H1 (cell line): ENCODE measurements at regions not wholly inside any gene's neighbourhood (a gene's known extent, or its start where the extent isn't known, plus 50 kb on each side); places are given as distances from the start of the nearest gene placed in this dataset.

Experiments used
- CTCF ChIA-PET: fragments of 300-600 bp; sonication (Branson Sonifier 250); formaldehyde crosslinking; loops from one replicate; lab custom pipeline; 2021; ENCODE audit not compliant: partially characterized antibody; lab: Charles Lee
- POLR2A ChIA-PET: fragments of 300-600 bp; sonication (Branson Sonifier 250); formaldehyde crosslinking; loops from one replicate; lab custom pipeline; 2021; ENCODE audit warnings: inconsistent platforms; ENCODE audit not compliant: partially characterized antibody; lab: Charles Lee
- DNase-seq, 2 experiments: peaks; one replicate each; pipeline versions ENCODE4 v3.0.0 to v3.0.0-alpha.2; 2010 to 2022; ENCODE audit warnings: low spot score in 2 of 2, low read depth in 1 of 2, mixed read lengths in 1 of 2
- FAIRE-seq: peaks from 2 replicates; lab custom pipeline; 2011; peaks lifted over from hg19 to GRCh38; lab: Jason Lieb, UNC
- H2AFZ ChIP-seq: 2 replicates; pipeline ENCODE4 v1.8.1; 2012; ENCODE audit warnings: low read length, inconsistent platforms
- H2AK5ac ChIP-seq: 2 replicates; pipeline ENCODE4 v1.6.1; 2013; ENCODE audit warnings: low read depth, low read length
- H2BK120ac ChIP-seq: replicated peaks from 2 replicates; pipeline ENCODE3; 2013; ENCODE audit warnings: low read depth, low read length, inconsistent platforms
- H2BK12ac ChIP-seq: 2 replicates; pipeline ENCODE4 v1.6.1; 2013; ENCODE audit warnings: low read depth, low read length
- H2BK15ac ChIP-seq: 2 replicates; pipeline ENCODE4 v1.6.1; 2013; ENCODE audit warnings: low read length
- H2BK20ac ChIP-seq: 2 replicates; pipeline ENCODE4 v1.6.1; 2013; ENCODE audit warnings: low read length
- H2BK5ac ChIP-seq: 2 replicates; pipeline ENCODE4 v1.6.1; 2013; ENCODE audit warnings: low read depth, low read length
- H3K14ac ChIP-seq: 2 replicates; pipeline ENCODE4 v1.6.1; 2013; ENCODE audit warnings: inconsistent platforms; ENCODE audit not compliant: insufficient read length
- H3K18ac ChIP-seq: 2 replicates; pipeline ENCODE4 v1.6.1; 2013; ENCODE audit warnings: low read length; ENCODE audit errors: extremely low read depth
- H3K23ac ChIP-seq: 2 replicates; pipeline ENCODE4 v1.6.1; 2013; ENCODE audit warnings: inconsistent platforms; ENCODE audit not compliant: insufficient read length
- H3K23me2 ChIP-seq: 2 replicates; pipeline ENCODE4 v1.6.1; 2013; ENCODE audit warnings: low read depth, low read length
- H3K27ac ChIP-seq: 2 replicates; pipeline ENCODE4 v1.6.1; 2011; ENCODE audit warnings: low read depth, low read length, inconsistent platforms
- H3K27me3 ChIP-seq, 4 experiments: replicated peaks in 1 of 4; 1 replicate in 1 of 4; 2 replicates in 3 of 4; pipeline versions ENCODE4 v1.6.1 to v1.8.1; 2011 to 2013; ENCODE audit warnings: low read length in 3 of 4, mild to moderate bottlenecking in 3 of 4, inconsistent platforms in 2 of 4, mixed read lengths in 2 of 4, moderate library complexity in 1 of 4; ENCODE audit not compliant: control insufficient read depth in 3 of 4, insufficient read depth in 3 of 4; ENCODE audit errors: extremely low read depth in 1 of 4
- H3K36me3 ChIP-seq, 4 experiments: 2 replicates each; pipeline versions ENCODE4 v1.6.1 to v1.8.1; 2011 to 2013; ENCODE audit warnings: mild to moderate bottlenecking in 4 of 4, low read length in 3 of 4, moderate library complexity in 2 of 4, control low read depth in 1 of 4, inconsistent platforms in 1 of 4; ENCODE audit not compliant: insufficient read depth in 4 of 4, control insufficient read depth in 2 of 4
- H3K4ac ChIP-seq: replicated peaks from 2 replicates; pipeline ENCODE3; 2013; ENCODE audit warnings: low read length, low read depth, mixed read lengths, inconsistent platforms; ENCODE audit not compliant: insufficient read length
- H3K4me1 ChIP-seq, 4 experiments: replicated peaks in 1 of 4; 1 replicate in 1 of 4; 2 replicates in 3 of 4; pipeline versions ENCODE4 v1.6.1 to v1.8.1; 2011 to 2013; ENCODE audit warnings: low read length in 3 of 4, inconsistent platforms in 2 of 4, mixed read lengths in 1 of 4; ENCODE audit not compliant: insufficient read depth in 4 of 4, control insufficient read depth in 3 of 4
- H3K4me2 ChIP-seq, 2 experiments: 2 replicates each; pipeline versions ENCODE4 v1.6.1 to v1.8.1; 2011 to 2013; ENCODE audit warnings: low read depth in 2 of 2, low read length in 2 of 2, control low read depth in 1 of 2, inconsistent platforms in 1 of 2, mild to moderate bottlenecking in 1 of 2; ENCODE audit not compliant: insufficient read depth in 1 of 2
- H3K4me3 ChIP-seq, 4 experiments: fragments of 200-600, 300-600 bp in 1 of 4; sonication (generic), shearing (Covaris generic), sonication (Bioruptor Twin) in 1 of 4; 2 replicates each; pipeline versions ENCODE4 v1.5.1 to v1.8.1; 2011 to 2016; ENCODE audit warnings: low read length in 4 of 4, low read depth in 3 of 4, control low read depth in 2 of 4, inconsistent platforms in 2 of 4, mild to moderate bottlenecking in 2 of 4, mixed read lengths in 1 of 4, moderate library complexity in 1 of 4; ENCODE audit not compliant: insufficient read depth in 2 of 4; ENCODE audit errors: extremely low read depth in 1 of 4
- H3K56ac ChIP-seq: replicated peaks from 2 replicates; pipeline ENCODE3; 2013; ENCODE audit warnings: low read depth, mild to moderate bottlenecking, mixed read lengths, low read length, inconsistent platforms; ENCODE audit not compliant: insufficient read length
- H3K79me1 ChIP-seq: 2 replicates; pipeline ENCODE4 v1.6.1; 2013; ENCODE audit warnings: low read depth, low read length, control low read depth
- H3K79me2 ChIP-seq, 2 experiments: 2 replicates each; pipeline versions ENCODE4 v1.6.1 to v1.8.1; 2012 to 2013; ENCODE audit warnings: low read length in 2 of 2, mild to moderate bottlenecking in 2 of 2, inconsistent platforms in 1 of 2; ENCODE audit not compliant: insufficient read depth in 2 of 2, control insufficient read depth in 1 of 2
- H3K9ac ChIP-seq, 4 experiments: replicated peaks in 1 of 4; 1 replicate in 1 of 4; 2 replicates in 3 of 4; pipeline versions ENCODE4 v1.6.1 to v1.8.1; 2011 to 2013; ENCODE audit warnings: low read depth in 3 of 4, low read length in 3 of 4, control low read depth in 2 of 4, mild to moderate bottlenecking in 2 of 4, moderate library complexity in 2 of 4, inconsistent platforms in 1 of 4; ENCODE audit errors: extremely low read depth in 1 of 4
- H3K9me3 ChIP-seq, 2 experiments: 2 replicates each; pipeline versions ENCODE4 v1.6.1 to v1.8.1; 2012 to 2013; ENCODE audit warnings: mild to moderate bottlenecking in 2 of 2, moderate library complexity in 2 of 2, control low read depth in 1 of 2, inconsistent platforms in 1 of 2, low read depth in 1 of 2, low read length in 1 of 2, mixed read lengths in 1 of 2; ENCODE audit not compliant: insufficient read depth in 2 of 2
- H4K20me1 ChIP-seq, 2 experiments: replicated peaks in 1 of 2; 2 replicates each; pipeline versions ENCODE3 to v1.8.1; 2011 to 2013; ENCODE audit warnings: inconsistent platforms in 2 of 2, low read length in 2 of 2, mild to moderate bottlenecking in 1 of 2; ENCODE audit not compliant: insufficient read depth in 2 of 2, control insufficient read depth in 1 of 2
- H4K5ac ChIP-seq: 2 replicates; pipeline ENCODE4 v1.6.1; 2013; ENCODE audit warnings: low read length, low read depth, mixed read lengths, inconsistent platforms; ENCODE audit not compliant: insufficient read length
- H4K8ac ChIP-seq: 2 replicates; pipeline ENCODE4 v1.8.0; 2013; ENCODE audit warnings: mild to moderate bottlenecking, moderate library complexity, low read length, inconsistent platforms; ENCODE audit not compliant: insufficient read depth; ENCODE audit errors: extremely low read depth
- H4K91ac ChIP-seq: replicated peaks from 2 replicates; pipeline ENCODE3; 2013; ENCODE audit warnings: low read length, mixed read lengths, inconsistent platforms; ENCODE audit not compliant: insufficient read length
- CHD1 ChIP-seq: IDR thresholded peaks from 2 replicates; pipeline ENCODE4 v1.6.1; 2012; ENCODE audit warnings: low read depth, low read length, improper control_type of control experiment
- CHD2 ChIP-seq: IDR thresholded peaks from 2 replicates; pipeline ENCODE4 v1.6.1; 2012; ENCODE audit warnings: low read length, improper control_type of control experiment
- E2F6 ChIP-seq: IDR thresholded peaks from 2 replicates; pipeline ENCODE4 v1.6.1; 2012; ENCODE audit warnings: inconsistent platforms
- EZH2 ChIP-seq: fragments of 200-600 bp; sonication (generic); IDR thresholded peaks from 2 replicates; pipeline ENCODE4 v1.7.1; 2012; ENCODE audit warnings: low read depth, mild to moderate bottlenecking, moderate library complexity, low read length, inconsistent platforms; ENCODE audit not compliant: severe bottlenecking
- GTF2F1 ChIP-seq: IDR thresholded peaks from 2 replicates; pipeline ENCODE4 v1.6.1; 2012; ENCODE audit warnings: low read depth, low read length, improper control_type of control experiment, borderline replicate concordance
- HDAC6 ChIP-seq: IDR thresholded peaks from one replicate; pipeline ENCODE4 v1.7.1; 2012; ENCODE audit warnings: low read depth, mild to moderate bottlenecking, inconsistent platforms, low read length, moderate library complexity
- JUN ChIP-seq: IDR thresholded peaks from 2 replicates; pipeline ENCODE4 v1.6.1; 2011; ENCODE audit warnings: low read depth, mild to moderate bottlenecking, improper control_type of control experiment, low read length
- KDM5A ChIP-seq: fragments of 200-600 bp; IDR thresholded peaks from 2 replicates; pipeline ENCODE4 v1.7.1; 2012; ENCODE audit warnings: mild to moderate bottlenecking, low read length, inconsistent platforms, mixed read lengths
- POLR2A ChIP-seq, 2 experiments: IDR thresholded peaks; 1 replicate in 1 of 2; 2 replicates in 1 of 2; pipeline ENCODE4 v1.6.1; 2011; ENCODE audit warnings: low read depth in 2 of 2, low read length in 2 of 2, mild to moderate bottlenecking in 2 of 2; ENCODE audit errors: control extremely low read depth in 1 of 2
- SAP30 ChIP-seq: fragments of 300-600 bp; sonication (generic); IDR thresholded peaks from 2 replicates; pipeline ENCODE4 v1.7.1; 2012; ENCODE audit warnings: low read length, moderate library complexity, mild to moderate bottlenecking, inconsistent platforms; ENCODE audit not compliant: insufficient read depth, insufficient replicate concordance
- SP4 ChIP-seq: IDR thresholded peaks from 2 replicates; pipeline ENCODE4 v1.6.1; 2012; ENCODE audit warnings: low read length, inconsistent platforms
- TBP ChIP-seq: IDR thresholded peaks from 2 replicates; pipeline ENCODE4 v1.6.1; 2011; ENCODE audit warnings: low read depth, low read length, improper control_type of control experiment
- WGBS, 2 experiments: shearing (Covaris generic) in 1 of 2; methylation state at CpG; one replicate each; pipeline versions ENCODE4 v1.1.6 to v1.1.7; 2013 to 2015; ENCODE audit warnings: low lambda C conversion rate in 2 of 2, mixed read lengths in 2 of 2, inconsistent platforms in 1 of 2, low coverage in 1 of 2, missing lambda C conversion rate in 1 of 2; ENCODE audit not compliant: insufficient replicate concordance in 2 of 2, insufficient coverage in 1 of 2, insufficient read length in 1 of 2; ENCODE audit errors: extremely low coverage in 1 of 2, missing lambda C conversion rate in 1 of 2; 5-methylcytosine and 5-hydroxymethylcytosine counted together

GRCh38 chr13:40434516-40435397 is 231.7 kb downstream of the FOXO1 start:
- Histone ChIP-seq H3K79me2 (no peaks in the 10 kb centered on the region), H2BK20ac (no peak overlapping the region), H2BK12ac (no peak overlapping the region), H3K9ac (no peak overlapping the region), H4K5ac (no peak overlapping the region), H3K4me1 (no peaks in the 10 kb centered on the region), H3K18ac (no peak overlapping the region), H3K36me3 (no peaks in the 10 kb centered on the region), H3K4me2 (no peak overlapping the region), H2AFZ (no peak overlapping the region), H2BK15ac (no peak overlapping the region; the same call in 1 of the 2 replicates), H4K91ac (no peak overlapping the region), H3K14ac (no peak overlapping the region), H3K4ac (no peak overlapping the region), H3K56ac (no peak overlapping the region), H4K8ac (no peak overlapping the region), H2AK5ac (no peak overlapping the region), H3K23ac (no peak overlapping the region), H3K23me2 (no peaks in the 10 kb centered on the region), H2BK5ac (no peak overlapping the region), H4K20me1 (no peaks in the 10 kb centered on the region), H3K79me1 (no peaks in the 10 kb centered on the region), H3K4me3 (no peak overlapping the region), H3K27ac (no peak overlapping the region), H3K27me3 (0 out of 7 replicates have a peak, but pooled peaks cover 0 to 2% (median 0%) of the 10 kb centered on the region in 4 experiments), H2BK120ac (no peak overlapping the region), H3K9me3 (peaks cover 4 to 5% of the 10 kb centered on the region in 2 experiments; a peak in 1 of 4 replicates)
- no peak for FAIRE-seq
- CTCF ChIA-PET, result interaction anchor here (0.6 to 1.1 kb wide), 2 partner anchors 270 to 492 kb away, joined by 3 to 5 read pairs; no protein-coding TSS in a partner anchor
- 82% methylated on average over 4 of the region's 4 CpGs; no CpG with 5 or more reads in 1 of the 2 experiments for whole genome bisulfite sequencing, 2 experiments
- POLR2A ChIA-PET, result interaction anchor here (0.6 to 1.1 kb wide), 2 partner anchors 9 to 1445 kb away, joined by 3 to 5 read pairs; no protein-coding TSS in a partner anchor
- DNase-seq, result no peak
- TF ChIP-seq SP4 (no peak), E2F6 (no peak), CHD1 (no peak), KDM5A (no peak), CHD2 (no peak), TBP (no peak), EZH2 (no peak), GTF2F1 (no peak), JUN (no peak), POLR2A (IDR thresholded peaks at IDR 0.05; ENCODE audit: control extremely low read depth in 1 of 2, low read depth in 2 of 2, low read length in 2 of 2) (no peak), HDAC6 (no peak), SAP30 (no peak)
